CD4-positive, alpha-beta T cell treated with Interleukin-6 at 100 ng/mL for 8 hours (primary cell): ENCODE measurements at regions not wholly inside any gene's neighbourhood (a gene's known extent, or its start where the extent isn't known, plus 50 kb on each side); places are given as distances from the start of the nearest gene placed in this dataset.

Experiments
- DNase-seq: peaks from one replicate; pipeline ENCODE4 v3.0.0-alpha.2; 2020; ENCODE audit warnings: mixed read lengths, low spot score

GRCh38 chr2:41409328-41409727 lies 638.5 kb upstream of the PKDCC start:
- no peak for DNase-seq

DNA sequence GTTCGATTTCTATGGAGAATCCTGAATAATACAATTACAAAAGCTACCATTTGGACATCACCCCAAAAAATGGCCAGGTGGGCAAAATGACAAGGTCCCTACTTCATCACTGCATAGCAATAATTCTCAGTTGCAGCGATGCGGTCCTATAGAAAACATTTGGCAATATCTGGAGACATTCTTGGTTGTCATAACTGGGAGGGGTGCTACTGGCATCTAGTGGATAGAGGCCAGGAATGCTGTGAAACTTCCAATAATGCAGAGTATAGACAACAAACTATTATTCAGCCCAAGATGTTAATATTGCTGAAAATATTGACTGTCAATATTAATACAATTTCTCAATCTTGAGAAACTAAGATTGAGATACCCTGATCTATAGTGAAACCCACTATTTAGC lies 637.8 kb upstream of the PKDCC start:
- no peak for DNase-seq

- no peak for DNase-seq
Measured at GRCh38 chr2:41413813-41414485, 633.9 kb upstream of the PKDCC start.

DNA sequence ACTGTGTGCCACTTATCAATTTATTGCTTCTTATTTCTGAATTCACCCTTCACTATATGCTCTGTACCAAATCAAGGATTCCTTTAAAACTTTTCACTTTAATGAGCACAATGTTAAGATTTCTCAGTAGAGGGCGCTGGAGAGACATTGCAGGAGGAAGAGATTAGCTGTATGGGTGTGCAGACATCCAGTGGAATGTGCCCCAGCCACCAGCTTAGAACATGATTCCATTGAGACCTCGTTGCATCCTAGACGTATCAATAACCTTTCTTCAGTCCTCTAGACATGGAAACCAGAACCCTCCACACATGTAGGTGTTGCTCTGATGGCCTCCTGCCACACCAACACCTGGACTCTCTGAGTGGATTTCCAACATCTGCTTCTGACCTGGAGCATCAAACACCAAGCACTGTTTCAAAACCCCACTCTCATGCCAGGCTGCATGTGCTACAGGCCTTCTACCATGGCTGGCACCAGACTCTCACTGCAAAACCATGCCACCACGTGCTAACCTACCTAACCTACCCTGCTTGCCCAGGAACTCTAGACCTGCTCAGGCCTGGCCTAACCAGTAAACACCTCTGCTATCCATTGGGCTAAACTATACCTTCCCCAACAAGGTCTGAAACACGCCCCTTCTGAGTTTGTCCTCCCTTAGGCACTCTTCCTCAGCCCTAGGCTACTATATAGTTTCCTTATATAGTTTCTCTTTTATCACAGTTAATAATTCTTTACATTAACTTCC lies 633.2 kb upstream of the PKDCC start:
- no peak for DNase-seq

DNA sequence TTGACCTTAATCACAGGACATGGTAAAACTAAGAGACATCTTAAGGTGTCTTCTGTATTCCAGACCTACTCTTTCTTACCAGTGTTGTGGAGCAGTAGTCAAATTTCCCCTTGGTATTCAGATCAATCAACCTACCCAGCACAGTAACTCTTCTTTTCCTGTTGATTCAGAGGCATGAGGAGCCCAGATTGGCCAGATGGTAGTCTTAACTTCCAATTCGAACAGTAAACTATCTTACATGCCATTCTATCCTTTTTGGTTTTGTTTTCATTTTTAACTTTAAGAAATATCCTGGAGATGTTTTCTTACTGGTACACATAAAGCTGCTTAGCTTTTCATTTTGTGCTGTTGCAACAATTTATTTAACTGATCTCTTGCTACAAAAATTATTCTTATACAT lies 630.3 kb upstream of the PKDCC start:
- DNase-seq, result no peak

DNA sequence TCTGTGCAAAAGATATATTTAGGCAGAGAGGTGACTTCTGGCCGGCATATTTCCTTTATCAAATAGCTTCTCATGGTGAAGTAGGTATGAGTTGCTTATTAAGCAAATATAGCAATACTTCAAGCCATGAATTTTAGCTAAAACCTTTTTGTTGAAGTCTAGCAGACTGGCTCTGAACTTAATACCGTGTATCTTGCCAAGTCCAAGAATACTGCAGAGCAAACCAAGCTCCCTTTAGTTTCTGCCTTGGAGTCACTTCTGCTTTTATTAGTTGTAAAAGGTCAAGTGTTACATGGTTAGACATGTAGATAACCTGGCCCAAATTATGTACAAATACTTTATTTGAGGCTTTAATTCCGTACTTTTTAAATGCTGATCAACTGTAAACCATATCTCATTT lies 627.6 kb upstream of the PKDCC start:
- no peak for DNase-seq

DNA sequence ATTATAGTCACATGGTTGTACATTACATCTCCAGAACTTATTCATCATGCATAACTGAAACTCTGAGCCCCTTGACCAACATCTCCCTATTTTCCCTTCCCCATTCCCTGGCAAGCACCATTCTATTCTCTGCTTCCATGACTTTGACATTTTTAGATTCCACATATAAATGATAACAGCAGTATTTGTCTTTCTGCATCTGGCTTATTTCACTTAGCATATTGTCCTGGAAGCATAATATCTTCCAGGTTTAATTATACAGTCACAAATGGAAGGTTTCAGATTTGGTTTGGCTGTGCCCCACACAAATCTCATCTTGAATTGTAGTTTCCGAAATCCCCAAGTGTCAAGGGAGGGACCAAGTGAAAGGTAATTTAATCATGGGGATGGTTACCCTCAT lies 626.9 kb upstream of the PKDCC start:
- DNase-seq, result no peak

- DNase-seq, result no peak
Measured at GRCh38 chr2:41431756-41432155, 616.1 kb upstream of the PKDCC start.

DNA sequence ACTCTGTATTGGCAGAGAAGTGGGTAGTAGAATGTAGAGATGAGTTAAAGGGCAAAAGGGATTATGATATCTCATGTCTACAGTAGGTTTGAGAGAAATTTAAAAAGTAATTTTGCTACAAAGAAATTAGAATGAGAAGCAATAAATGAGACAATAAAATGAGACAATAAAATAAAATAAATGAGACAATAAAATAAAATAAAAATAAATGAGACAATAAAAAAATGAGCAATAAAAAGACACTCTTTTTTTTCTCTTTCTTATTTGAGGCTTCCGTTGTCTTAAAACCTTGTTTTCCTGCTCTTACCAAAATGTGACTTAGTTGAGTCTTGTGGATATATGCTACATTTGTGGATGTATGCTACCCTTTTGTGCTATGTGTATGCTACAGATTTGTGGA lies 615.4 kb upstream of the PKDCC start:
- DNase-seq, result no peak

DNA sequence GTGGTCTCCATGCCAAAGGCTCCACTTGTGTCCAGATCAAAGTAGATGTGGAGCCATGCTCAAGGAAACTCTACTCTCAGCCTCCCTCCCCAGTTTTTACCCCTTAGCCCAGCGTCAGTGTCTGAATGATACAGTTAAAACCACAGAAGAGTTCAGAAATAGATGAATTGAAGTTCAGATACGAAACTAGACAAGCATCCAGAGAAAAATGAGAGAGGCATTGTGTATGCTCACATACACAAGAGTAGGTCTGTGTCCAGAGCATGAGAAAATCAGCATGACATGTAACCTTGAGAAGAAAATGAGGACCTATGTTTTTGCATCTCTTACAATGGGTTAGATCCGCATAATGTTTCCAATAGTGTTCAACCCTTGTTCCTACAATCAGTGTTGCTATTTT lies 612.8 kb upstream of the PKDCC start:
- DNase-seq, result no peak

DNA sequence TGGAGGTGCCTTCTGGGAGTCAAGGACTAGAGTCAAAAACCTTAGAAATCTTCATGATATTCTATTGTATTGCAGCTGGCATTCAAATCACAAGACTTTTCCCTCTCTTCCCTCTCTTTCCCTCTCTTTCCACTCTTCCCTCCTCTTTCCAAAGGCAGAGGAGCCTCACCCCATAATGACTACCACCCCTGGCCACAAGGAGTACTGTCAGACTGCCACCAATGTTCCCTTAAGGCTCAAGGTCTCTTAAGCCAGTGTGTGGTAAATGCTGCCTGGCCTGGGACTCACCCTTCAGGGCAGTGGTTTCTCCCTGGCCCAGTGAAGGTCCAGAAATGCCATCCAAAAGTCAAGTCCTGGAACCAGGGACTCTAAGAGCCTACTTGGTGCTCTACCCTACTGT lies 605.9 kb upstream of the PKDCC start:
- no peak for DNase-seq

DNA sequence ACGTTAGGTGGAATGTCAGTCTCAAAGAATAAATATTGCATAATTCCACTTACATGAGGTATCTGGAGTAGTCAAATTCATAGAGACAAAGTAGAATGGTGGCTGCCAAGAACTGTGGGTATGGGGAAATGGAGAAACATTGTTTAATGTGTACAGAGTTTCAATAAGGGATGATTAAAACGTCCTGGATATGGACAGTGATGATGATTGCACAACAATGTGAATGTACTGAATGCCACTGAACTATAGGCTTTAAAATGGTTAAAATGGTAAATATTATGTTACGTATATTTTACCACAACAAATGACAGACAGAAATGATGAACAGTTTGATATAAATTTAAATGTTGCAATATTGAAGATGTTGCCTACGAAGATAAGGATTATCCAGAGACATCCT lies 602.0 kb upstream of the PKDCC start:
- DNase-seq, result no peak

DNA sequence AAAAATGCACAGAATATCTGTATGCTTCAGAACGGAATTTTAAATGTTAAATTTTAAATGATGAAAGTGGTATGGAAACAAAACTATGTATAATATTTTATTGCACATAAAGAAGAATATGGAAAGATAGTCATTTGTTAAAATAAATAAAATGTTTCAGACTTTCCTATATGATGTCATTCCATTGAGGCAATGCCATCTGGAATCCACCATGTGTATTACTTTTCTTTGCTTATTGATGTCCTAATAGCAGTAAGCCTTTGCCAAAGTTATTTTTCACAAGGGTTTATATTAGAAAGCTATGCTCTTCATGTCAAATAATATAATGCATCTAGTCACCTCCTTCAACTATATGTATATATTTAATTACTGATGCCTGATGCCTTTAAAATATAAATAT lies 601.6 kb upstream of the PKDCC start:
- DNase-seq, result no peak

DNA sequence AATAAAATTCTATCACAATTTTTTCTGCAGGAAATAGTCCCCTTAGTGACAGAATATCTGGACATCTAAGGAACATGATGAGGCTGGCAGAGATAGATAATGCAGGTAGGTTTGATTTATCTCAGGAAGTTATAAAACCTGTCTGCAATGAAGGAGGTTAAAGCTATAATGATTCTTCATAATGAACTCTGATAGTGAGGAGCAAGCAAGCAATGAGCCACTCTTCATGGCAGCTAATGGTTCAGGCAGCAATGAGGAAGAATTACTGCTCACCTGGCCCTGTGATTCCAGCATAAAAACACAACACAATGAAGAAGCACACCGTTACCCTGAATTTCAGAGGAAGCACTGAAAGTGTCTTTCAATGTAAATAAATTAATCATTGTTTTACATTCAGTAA lies 599.6 kb upstream of the PKDCC start:
- DNase-seq, result no peak

- no peak for DNase-seq
Measured at GRCh38 chr2:41457026-41457425, 590.8 kb upstream of the PKDCC start.

DNA sequence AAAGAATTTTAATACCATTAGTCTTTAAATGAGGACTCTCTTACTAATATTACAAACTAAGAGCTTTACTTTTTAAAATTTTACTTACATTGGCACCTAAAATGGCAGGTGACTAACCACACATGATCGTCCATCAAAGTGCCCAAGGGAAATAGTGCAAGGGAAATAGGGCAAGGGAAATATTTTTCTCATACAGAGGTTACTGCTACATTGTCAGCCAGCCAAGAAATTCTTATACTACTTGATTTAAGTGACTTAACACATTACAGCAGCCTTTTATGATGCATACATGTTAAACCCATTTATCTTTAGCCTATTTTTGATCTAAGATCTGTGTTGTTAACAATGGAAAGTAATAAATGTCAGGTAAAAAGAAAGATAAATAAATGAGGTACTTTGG lies 587.2 kb upstream of the PKDCC start:
- DNase-seq, result no peak

DNA sequence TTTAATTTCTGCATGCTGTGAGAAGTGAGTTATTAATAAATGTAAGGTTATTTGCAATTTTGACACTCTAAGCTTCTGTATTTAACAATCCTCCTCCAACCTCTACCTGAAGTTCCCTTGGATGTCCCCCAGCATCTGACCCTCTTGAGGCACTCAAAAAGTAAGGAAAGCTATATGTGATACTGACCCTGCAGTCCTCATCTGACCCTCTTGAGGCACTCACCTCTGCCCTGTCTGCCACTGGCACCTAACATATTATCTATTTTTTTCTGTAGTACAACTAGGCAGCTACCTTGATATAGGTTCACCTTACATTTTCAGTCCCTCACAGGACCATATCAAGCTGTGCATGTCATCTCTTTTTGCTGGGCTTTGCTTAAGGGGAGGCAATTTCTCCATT lies 583.4 kb upstream of the PKDCC start:
- no peak for DNase-seq

DNA sequence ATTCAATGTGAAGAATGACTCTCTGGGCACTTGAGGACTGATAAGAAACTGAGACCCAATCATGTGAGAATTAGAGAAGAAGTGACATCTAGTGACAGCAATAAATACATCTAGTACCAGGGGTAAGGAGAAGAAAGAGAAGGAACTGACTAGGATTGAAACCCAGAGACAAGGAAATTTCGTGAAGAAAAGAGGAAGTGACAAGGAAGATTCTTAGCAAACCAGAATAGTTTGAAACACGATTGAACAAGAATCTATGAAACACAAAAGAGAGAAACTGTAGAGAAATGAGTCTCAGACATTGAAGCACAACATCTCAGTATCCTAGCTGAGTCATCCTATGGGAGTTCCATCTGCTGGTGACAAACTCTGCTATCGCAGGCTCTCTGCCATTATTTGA lies 571.9 kb upstream of the PKDCC start:
- DNase-seq, result no peak

GRCh38 chr2:41482659-41483058 lies 565.2 kb upstream of the PKDCC start:
- DNase-seq, result no peak

DNA sequence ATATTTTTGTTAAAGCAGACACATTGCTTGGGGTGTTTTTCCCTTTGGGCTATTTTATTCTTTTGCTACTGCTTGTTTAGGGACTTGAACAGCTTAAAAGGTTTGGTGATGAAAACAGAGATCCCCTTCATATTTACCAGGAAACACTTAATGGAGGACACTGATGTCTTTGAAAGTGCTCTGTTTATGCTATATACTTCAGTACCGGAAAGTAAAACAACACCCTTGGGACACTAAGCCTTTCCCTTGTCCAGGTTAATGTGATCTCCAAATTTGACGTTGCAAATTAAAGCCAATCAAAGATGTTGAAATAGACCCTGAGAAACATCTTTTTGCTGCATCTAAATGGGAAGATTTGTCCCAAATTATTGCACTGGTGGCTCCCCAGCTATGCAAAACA lies 564.6 kb upstream of the PKDCC start:
- no peak for DNase-seq

DNA sequence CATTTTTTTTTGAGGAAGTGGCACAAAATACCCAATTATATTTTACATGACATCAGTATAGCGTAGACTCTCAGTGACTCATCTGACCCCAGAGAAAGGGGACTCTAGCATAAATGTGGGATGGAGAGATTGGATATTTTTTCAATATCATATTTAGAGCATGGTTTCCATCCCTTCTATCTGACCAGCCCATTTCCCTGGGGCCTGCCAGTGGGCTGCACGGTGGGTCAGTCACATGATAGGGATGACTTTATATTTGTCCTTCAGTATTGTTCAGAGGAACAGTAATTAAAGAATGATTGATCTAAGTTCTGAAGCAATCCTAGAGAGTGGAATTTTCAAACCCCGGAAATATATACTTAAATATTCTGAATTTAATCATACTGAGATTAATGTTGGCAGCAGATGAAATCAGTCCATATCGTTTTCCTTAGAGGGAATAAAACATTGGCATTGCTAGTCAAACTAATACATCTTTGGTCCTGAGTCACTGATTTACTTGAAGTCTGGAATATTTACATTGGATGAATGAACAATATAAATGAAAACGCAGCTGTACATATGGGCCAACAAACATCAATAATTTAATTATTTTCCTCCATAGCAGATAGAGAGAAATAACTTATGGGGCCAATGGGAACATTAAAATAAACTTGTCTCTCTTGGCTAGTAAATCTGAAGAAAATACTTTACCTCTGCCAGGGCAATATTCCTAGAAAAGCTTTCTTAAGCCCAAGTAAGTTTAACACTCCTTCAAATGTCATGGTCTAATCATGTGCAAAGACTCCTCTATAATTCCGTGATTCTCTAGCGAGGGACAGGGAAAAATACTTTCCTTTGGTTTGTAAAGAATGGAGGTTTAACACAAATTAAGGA lies 563.6 kb upstream of the PKDCC start:
- DNase-seq, result no peak

DNA sequence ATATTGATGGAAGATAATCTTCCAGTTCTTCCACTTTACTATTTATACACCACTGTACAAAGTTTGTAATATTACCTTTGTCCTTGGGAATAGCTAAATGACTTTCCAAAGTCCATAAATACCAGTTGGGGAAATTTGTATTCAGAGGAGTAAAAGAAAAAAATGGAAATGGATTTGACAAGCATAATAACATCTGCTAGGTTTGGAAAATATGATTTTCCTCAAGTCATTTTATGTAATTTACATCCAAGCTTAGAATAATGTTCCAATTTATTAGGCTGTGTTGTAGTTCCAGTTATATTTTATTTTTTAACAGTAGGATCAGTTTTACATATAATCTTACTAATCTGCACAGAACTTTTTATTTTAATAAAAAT lies 563.0 kb upstream of the PKDCC start:
- no peak for DNase-seq

DNA sequence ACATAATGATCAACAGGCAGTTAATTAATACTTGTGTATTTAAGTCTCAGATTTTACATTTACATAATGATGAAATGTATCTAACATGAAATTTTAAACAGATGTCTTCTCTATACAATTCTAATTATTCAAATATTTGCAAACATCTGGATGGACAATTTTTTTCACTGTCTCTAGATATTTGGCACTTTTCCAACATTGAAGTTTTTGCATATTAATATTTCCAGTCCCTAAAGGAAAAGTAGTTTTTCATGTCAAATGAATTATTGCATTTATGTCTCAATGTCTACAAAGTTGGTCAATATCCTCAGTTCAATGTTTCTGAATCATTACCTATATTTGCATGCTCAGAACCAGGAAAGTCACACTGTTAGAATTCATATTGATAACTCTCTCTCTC lies 560.9 kb upstream of the PKDCC start:
- DNase-seq, result no peak
